Activated CD4-positive, alpha-beta memory T cell treated with anti-CD3 and anti-CD28 coated beads, Interleukin-2, amount 10 ng/mL, durations not matched to agents 7 days and 5 days (primary cell): ENCODE measurements at regions not wholly inside any gene's neighbourhood (a gene's known extent, or its start where the extent isn't known, plus 50 kb on each side); places are given as distances from the start of the nearest gene placed in this dataset.

Experiments used
- CTCF ChIA-PET: fragments of 350-600 bp; sonication (Branson Sonifier 250); formaldehyde crosslinking; loops from one replicate; lab custom pipeline; 2021; ENCODE audit warnings: antibody characterized with exemption, inconsistent platforms; lab: Charles Lee
- POLR2A ChIA-PET: fragments of 350-600 bp; sonication (Branson Sonifier 250); formaldehyde crosslinking; loops from one replicate; lab custom pipeline; 2021; ENCODE audit warnings: antibody characterized with exemption; lab: Charles Lee
- DNase-seq: peaks from one replicate; pipeline ENCODE4 v3.0.0-alpha.2; 2020
- H3K27ac Mint-ChIP-seq: one replicate; pipeline ENCODE4 v1.8.0; 2021; ENCODE audit warnings: mild to moderate bottlenecking, mixed read lengths
- H3K27me3 Mint-ChIP-seq: one replicate; pipeline ENCODE4 v1.8.0; 2021; ENCODE audit warnings: mixed read lengths
- H3K36me3 Mint-ChIP-seq: one replicate; pipeline ENCODE4 v1.8.0; 2021; ENCODE audit warnings: low read depth, mixed read lengths
- H3K4me1 Mint-ChIP-seq: one replicate; pipeline ENCODE4 v1.8.0; 2021; ENCODE audit warnings: mixed read lengths
- H3K4me3 Mint-ChIP-seq: one replicate; pipeline ENCODE4 v1.8.0; 2021; ENCODE audit warnings: mild to moderate bottlenecking, mixed read lengths
- H3K9me3 Mint-ChIP-seq: one replicate; pipeline ENCODE4 v1.8.0; 2021; ENCODE audit warnings: mixed read lengths

DNA sequence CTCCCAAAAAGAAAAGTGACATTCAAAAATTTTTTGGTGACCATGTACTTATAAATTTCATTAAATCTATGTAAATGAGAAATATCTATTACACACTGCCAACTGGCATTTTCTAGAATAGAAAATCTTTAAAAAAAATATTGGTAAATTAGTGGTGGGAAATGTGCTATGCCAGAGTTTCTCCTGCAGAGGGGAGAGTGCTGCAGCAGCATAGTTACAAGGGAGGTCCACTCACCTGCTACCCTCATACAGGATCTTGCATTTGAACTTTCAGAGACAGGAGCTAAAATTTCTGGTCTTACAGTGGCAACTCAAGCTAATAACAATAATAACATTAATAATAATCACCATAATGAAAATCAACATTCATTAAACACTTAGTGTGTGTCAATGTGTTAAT, 459.6 kb downstream of the NSUN3 start:
- Mint-ChIP-seq H3K27me3 (no peaks in the 10 kb centered on the region), H3K9me3 (no peaks in the 10 kb centered on the region), H3K4me3 (no peak overlapping the region), H3K36me3 (no peaks in the 10 kb centered on the region), H3K27ac (no peak overlapping the region), H3K4me1 (no peaks in the 10 kb centered on the region)
- no peak for DNase-seq
- CTCF ChIA-PET, result no interaction called here
- POLR2A ChIA-PET, result no interaction called here

DNA sequence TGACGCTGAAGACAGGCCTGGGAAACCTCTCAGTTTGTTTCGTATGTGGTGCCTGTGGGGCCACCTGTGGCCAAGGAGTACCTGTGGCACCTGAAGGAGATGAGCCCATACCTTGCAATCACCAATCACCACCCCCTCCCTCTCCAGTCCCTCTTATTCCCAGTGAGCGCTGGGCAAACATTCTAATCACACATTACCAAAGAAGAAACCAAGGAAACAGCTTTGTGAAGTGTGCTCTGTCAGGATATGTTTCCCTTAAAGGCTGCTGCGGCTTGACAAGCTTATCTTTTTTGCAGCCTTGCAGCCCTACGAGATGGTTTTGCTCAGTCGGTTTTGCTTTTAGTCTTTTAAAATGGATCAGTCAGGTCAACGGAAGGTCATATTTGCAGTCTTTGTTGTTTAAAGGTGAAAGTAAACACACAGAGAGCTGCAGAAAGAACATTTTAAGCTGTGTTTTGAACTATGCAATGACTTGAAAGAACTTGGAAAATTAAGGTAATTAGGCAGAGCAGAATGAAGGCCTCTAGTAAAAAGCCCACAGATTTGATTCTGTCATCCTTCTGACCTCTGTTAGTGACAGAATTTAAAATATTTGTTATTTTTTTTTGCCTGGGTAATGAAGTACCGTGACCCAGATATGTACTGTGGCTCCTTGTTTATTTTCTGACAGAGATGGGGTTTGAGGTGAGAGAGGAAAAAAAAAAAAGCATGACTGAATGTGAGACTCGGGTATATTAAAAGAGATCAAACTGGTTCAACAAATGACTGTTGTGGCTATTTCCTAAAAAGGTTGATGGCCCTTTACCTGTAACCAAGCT, 461.4 kb downstream of the NSUN3 start:
- Mint-ChIP-seq H3K4me1 (no peaks in the 10 kb centered on the region), H3K9me3 (no peaks in the 10 kb centered on the region), H3K36me3 (no peaks in the 10 kb centered on the region), H3K4me3 (no peak overlapping the region), H3K27me3 (no peaks in the 10 kb centered on the region), H3K27ac (no peak overlapping the region)
- ChIA-PET POLR2A (no interaction called here), CTCF (no interaction called here)
- DNase-seq, result no peak

- Mint-ChIP-seq H3K9me3 (no peaks in the 10 kb centered on the region), H3K27ac (no peak overlapping the region), H3K4me1 (no peaks in the 10 kb centered on the region), H3K36me3 (no peaks in the 10 kb centered on the region), H3K4me3 (no peak overlapping the region), H3K27me3 (no peaks in the 10 kb centered on the region)
- ChIA-PET CTCF (no interaction called here), POLR2A (no interaction called here)
- DNase-seq, result no peak
These were observed 462.2 kb downstream of the NSUN3 start for GRCh38 chr3:94525043-94525442.

DNA sequence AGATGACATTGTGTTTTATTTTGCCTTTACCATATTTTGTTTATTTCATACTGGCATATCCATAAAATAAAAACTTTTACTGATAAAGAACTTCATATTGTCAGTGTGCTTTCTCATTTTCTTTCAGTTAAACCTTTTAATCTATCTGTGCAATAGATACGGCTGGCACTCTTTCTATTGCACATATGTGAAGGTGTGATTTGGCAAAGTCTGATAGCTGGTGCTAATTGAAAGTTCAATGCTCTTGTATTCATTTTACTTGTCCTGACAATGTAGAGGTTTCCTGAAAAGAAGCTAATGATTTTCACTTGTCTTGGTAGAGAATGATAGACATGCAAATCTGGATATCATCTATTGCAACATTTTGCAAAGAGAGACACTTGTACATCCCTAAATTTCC, 467.0 kb downstream of the NSUN3 start:
- Mint-ChIP-seq H3K36me3 (no peaks in the 10 kb centered on the region), H3K9me3 (no peaks in the 10 kb centered on the region), H3K4me3 (no peak overlapping the region), H3K4me1 (no peaks in the 10 kb centered on the region), H3K27me3 (no peaks in the 10 kb centered on the region), H3K27ac (no peak overlapping the region)
- POLR2A ChIA-PET, result no interaction called here
- DNase-seq, result no peak
- CTCF ChIA-PET, result no interaction called here

DNA sequence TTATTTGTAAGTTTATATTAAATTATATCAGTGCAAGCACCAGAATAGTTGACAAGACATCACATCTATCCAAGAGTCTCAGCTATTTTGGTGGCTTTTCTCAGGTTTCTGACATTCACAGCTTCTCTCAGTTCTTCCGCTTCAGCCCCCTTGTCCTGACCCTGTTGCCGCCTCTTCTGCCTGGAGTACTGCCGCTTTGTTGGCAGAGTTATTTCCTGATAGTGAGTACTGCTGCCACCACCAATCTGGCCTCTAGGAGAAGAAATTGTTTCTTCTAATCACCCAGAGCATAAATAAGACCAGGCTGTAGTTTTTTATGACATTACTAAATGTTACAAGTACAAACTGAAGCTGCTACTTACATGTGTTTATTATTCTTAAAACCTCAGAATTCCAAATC, 470.1 kb downstream of the NSUN3 start:
- ChIA-PET POLR2A (no interaction called here), CTCF (no interaction called here)
- H3K4me1 Mint-ChIP-seq, result no peaks in the 10 kb centered on the region
- no peak overlapping the region for H3K4me3 Mint-ChIP-seq
- no peaks in the 10 kb centered on the region for H3K27me3 Mint-ChIP-seq
- H3K36me3 Mint-ChIP-seq, result no peaks in the 10 kb centered on the region
- no peak overlapping the region for H3K27ac Mint-ChIP-seq
- DNase-seq, result no peak
- H3K9me3 Mint-ChIP-seq, result no peaks in the 10 kb centered on the region

- POLR2A ChIA-PET, result no interaction called here
- DNase-seq, result no peak
- no peaks in the 10 kb centered on the region for H3K27me3 Mint-ChIP-seq
- H3K4me3 Mint-ChIP-seq, result no peak overlapping the region
- no peaks in the 10 kb centered on the region for H3K36me3 Mint-ChIP-seq
- CTCF ChIA-PET, result no interaction called here
- no peaks in the 10 kb centered on the region for H3K9me3 Mint-ChIP-seq
- H3K27ac Mint-ChIP-seq, result no peak overlapping the region
- H3K4me1 Mint-ChIP-seq, result no peaks in the 10 kb centered on the region
These were observed 477.1 kb downstream of the NSUN3 start for GRCh38 chr3:94539937-94540336.

DNA sequence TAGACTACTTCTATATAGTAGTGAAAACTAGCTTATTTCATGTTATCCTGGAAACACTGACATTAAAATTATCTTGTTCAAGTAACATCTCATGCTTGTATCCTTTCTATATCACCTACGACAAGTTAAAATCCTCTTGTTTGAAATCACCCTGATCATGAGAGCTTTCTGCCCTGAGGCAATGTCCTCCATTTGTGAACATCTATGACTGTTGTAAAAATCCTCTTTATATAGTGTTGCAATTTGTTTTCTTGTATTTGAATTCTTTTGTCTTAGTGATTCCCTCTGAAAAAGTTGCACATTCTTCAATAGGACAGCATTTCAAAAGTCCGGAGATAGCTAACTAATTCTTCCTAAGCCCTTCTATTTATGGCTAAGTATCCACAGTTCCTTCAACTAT, 480.3 kb downstream of the NSUN3 start:
- CTCF ChIA-PET, result no interaction called here
- Mint-ChIP-seq H3K4me3 (no peak overlapping the region), H3K9me3 (peaks cover under 1% of the 10 kb centered on the region), H3K27me3 (no peaks in the 10 kb centered on the region), H3K36me3 (no peaks in the 10 kb centered on the region), H3K27ac (no peak overlapping the region), H3K4me1 (no peaks in the 10 kb centered on the region)
- no peak for DNase-seq
- POLR2A ChIA-PET, result no interaction called here

GRCh38 chr3:94544131-94544789, 481.4 kb downstream of the NSUN3 start:
- Mint-ChIP-seq H3K4me1 (no peaks in the 10 kb centered on the region), H3K36me3 (no peaks in the 10 kb centered on the region), H3K27ac (no peak overlapping the region), H3K27me3 (no peaks in the 10 kb centered on the region), H3K9me3 (peaks cover 3% of the 10 kb centered on the region), H3K4me3 (no peak overlapping the region)
- ChIA-PET POLR2A (no interaction called here), CTCF (no interaction called here)
- no peak for DNase-seq

- Mint-ChIP-seq H3K9me3 (peaks cover 3% of the 10 kb centered on the region), H3K27me3 (no peaks in the 10 kb centered on the region), H3K4me1 (no peaks in the 10 kb centered on the region), H3K4me3 (no peak overlapping the region), H3K27ac (no peak overlapping the region), H3K36me3 (no peaks in the 10 kb centered on the region)
- CTCF ChIA-PET, result no interaction called here
- no peak for DNase-seq
- POLR2A ChIA-PET, result no interaction called here
These were observed 485.9 kb downstream of the NSUN3 start for GRCh38 chr3:94548581-94549316.

- POLR2A ChIA-PET, result no interaction called here
- Mint-ChIP-seq H3K27ac (no peak overlapping the region), H3K36me3 (no peaks in the 10 kb centered on the region), H3K27me3 (no peaks in the 10 kb centered on the region), H3K4me1 (no peaks in the 10 kb centered on the region), H3K4me3 (no peak overlapping the region), H3K9me3 (no peaks in the 10 kb centered on the region)
- CTCF ChIA-PET, result no interaction called here
- DNase-seq, result no peak
These were observed 498.2 kb downstream of the NSUN3 start for GRCh38 chr3:94561094-94561493.

GRCh38 chr3:94564247-94564646, 501.4 kb downstream of the NSUN3 start:
- DNase-seq, result no peak
- H3K27me3 Mint-ChIP-seq, result no peaks in the 10 kb centered on the region
- ChIA-PET CTCF (no interaction called here), POLR2A (no interaction called here)
- H3K4me3 Mint-ChIP-seq, result no peak overlapping the region
- H3K27ac Mint-ChIP-seq, result no peak overlapping the region
- no peaks in the 10 kb centered on the region for H3K36me3 Mint-ChIP-seq
- H3K9me3 Mint-ChIP-seq, result no peaks in the 10 kb centered on the region
- H3K4me1 Mint-ChIP-seq, result no peaks in the 10 kb centered on the region

DNA sequence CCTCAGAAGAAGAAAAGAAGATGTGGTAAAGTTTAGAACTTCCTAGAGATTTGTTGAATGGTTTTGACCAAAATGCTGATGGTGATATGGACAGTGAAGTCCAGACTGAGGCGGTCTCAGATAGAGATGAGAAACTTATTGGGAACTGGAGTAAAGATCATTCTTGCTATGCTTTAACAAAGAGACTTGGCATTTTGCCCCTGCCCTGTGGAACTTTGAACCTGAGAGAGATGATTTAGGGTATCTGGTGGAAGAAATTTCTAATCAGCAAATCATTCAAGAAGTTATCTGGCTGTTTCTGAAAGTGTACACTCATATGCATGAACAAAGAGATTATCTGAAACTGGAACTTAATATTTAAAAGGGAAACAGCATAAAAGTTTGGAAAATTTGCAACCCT, 505.2 kb downstream of the NSUN3 start:
- Mint-ChIP-seq H3K36me3 (no peaks in the 10 kb centered on the region), H3K4me3 (no peak overlapping the region), H3K4me1 (no peaks in the 10 kb centered on the region), H3K9me3 (no peaks in the 10 kb centered on the region), H3K27me3 (no peaks in the 10 kb centered on the region), H3K27ac (no peak overlapping the region)
- CTCF ChIA-PET, result no interaction called here
- no peak for DNase-seq
- POLR2A ChIA-PET, result no interaction called here

GRCh38 chr3:94573337-94573736, 510.5 kb downstream of the NSUN3 start:
- POLR2A ChIA-PET, result no interaction called here
- Mint-ChIP-seq H3K27me3 (no peaks in the 10 kb centered on the region), H3K36me3 (no peaks in the 10 kb centered on the region)

More at GRCh38 chr3:94573337-94573736, 510.5 kb downstream of the NSUN3 start:
- CTCF ChIA-PET, result no interaction called here
- H3K27ac Mint-ChIP-seq, result no peak overlapping the region
- H3K4me1 Mint-ChIP-seq, result no peaks in the 10 kb centered on the region
- no peak for DNase-seq
- no peak overlapping the region for H3K4me3 Mint-ChIP-seq
- H3K9me3 Mint-ChIP-seq, result peaks cover 4% of the 10 kb centered on the region
